Activated CD4-positive, alpha-beta memory T cell treated with anti-CD3 and anti-CD28 coated beads, Interleukin-2, amount 10 ng/mL, durations not matched to agents 7 days and 5 days (primary cell): ENCODE measurements at regions not wholly inside any gene's neighbourhood (a gene's known extent, or its start where the extent isn't known, plus 50 kb on each side); places are given as distances from the start of the nearest gene placed in this dataset.

Experiments
- CTCF ChIA-PET: fragments of 350-600 bp; sonication (Branson Sonifier 250); formaldehyde crosslinking; loops from one replicate; lab custom pipeline; 2021; ENCODE audit warnings: antibody characterized with exemption, inconsistent platforms; lab: Charles Lee
- POLR2A ChIA-PET: fragments of 350-600 bp; sonication (Branson Sonifier 250); formaldehyde crosslinking; loops from one replicate; lab custom pipeline; 2021; ENCODE audit warnings: antibody characterized with exemption; lab: Charles Lee
- DNase-seq: peaks from one replicate; pipeline ENCODE4 v3.0.0-alpha.2; 2020
- H3K27ac Mint-ChIP-seq: one replicate; pipeline ENCODE4 v1.8.0; 2021; ENCODE audit warnings: mild to moderate bottlenecking, mixed read lengths
- H3K27me3 Mint-ChIP-seq: one replicate; pipeline ENCODE4 v1.8.0; 2021; ENCODE audit warnings: mixed read lengths
- H3K36me3 Mint-ChIP-seq: one replicate; pipeline ENCODE4 v1.8.0; 2021; ENCODE audit warnings: low read depth, mixed read lengths
- H3K4me1 Mint-ChIP-seq: one replicate; pipeline ENCODE4 v1.8.0; 2021; ENCODE audit warnings: mixed read lengths
- H3K4me3 Mint-ChIP-seq: one replicate; pipeline ENCODE4 v1.8.0; 2021; ENCODE audit warnings: mild to moderate bottlenecking, mixed read lengths
- H3K9me3 Mint-ChIP-seq: one replicate; pipeline ENCODE4 v1.8.0; 2021; ENCODE audit warnings: mixed read lengths

- peaks cover 2% of the 10 kb centered on the region for H3K27me3 Mint-ChIP-seq
- DNase-seq, result no peak
- no peak overlapping the region for H3K4me3 Mint-ChIP-seq
- peaks cover 5% of the 10 kb centered on the region for H3K4me1 Mint-ChIP-seq
- no peak overlapping the region for H3K27ac Mint-ChIP-seq
- ChIA-PET CTCF (no interaction called here), POLR2A (no interaction called here)
- H3K9me3 Mint-ChIP-seq, result no peaks in the 10 kb centered on the region
- no peaks in the 10 kb centered on the region for H3K36me3 Mint-ChIP-seq
These were observed 259.1 kb upstream of the PLET1 start for GRCh38 chr11:112519751-112520150.

DNA sequence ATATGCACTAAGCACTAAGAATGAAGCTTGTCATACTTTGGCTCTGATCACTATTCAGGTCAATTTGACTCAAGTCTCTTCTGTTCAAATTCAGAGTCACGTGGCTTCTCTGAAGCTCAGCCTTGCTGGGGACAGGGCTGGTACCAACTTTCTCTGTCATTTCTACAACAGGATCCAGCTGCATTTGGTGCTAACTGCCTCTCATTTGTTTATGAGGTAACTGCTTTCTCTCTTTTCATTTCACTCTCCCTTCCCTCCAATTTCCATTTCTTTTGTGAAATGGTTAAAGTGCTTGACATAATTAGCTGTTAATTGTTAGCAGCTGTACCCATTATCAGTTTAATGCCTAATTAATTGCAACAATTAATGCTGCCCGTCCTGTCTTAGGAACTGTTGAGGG lies 259.7 kb upstream of the PLET1 start:
- H3K27ac Mint-ChIP-seq, result no peak overlapping the region
- H3K4me1 Mint-ChIP-seq, result peaks cover 9% of the 10 kb centered on the region
- DNase-seq, result no peak
- ChIA-PET POLR2A (no interaction called here), CTCF (no interaction called here)
- H3K4me3 Mint-ChIP-seq, result no peak overlapping the region
- no peaks in the 10 kb centered on the region for H3K36me3 Mint-ChIP-seq
- peaks cover 2% of the 10 kb centered on the region for H3K27me3 Mint-ChIP-seq
- H3K9me3 Mint-ChIP-seq, result no peaks in the 10 kb centered on the region

DNA sequence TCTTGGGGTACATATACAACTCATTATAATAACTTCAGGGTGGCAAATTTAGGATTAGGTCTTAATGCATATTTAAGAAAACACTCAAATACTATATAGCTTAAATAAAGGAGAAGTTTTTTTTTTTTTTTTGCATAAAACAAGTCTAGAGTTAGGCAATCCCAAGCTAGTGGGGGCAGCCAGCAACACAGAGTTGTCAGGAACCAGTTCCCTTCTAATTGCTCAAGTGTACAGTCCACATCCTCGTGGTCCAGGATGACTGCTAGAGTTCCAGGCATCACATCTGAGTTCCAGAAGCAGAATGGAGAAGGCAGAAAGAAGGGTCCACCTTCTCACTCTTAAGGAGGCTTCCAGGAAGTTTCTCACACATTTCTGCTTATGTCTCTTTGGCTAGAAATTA lies 261.9 kb upstream of the PLET1 start:
- POLR2A ChIA-PET, result no interaction called here
- Mint-ChIP-seq H3K4me3 (no peak overlapping the region), H3K27ac (no peak overlapping the region), H3K4me1 (peaks cover 16% of the 10 kb centered on the region), H3K9me3 (no peaks in the 10 kb centered on the region), H3K36me3 (no peaks in the 10 kb centered on the region), H3K27me3 (peaks cover 6% of the 10 kb centered on the region)
- CTCF ChIA-PET, result no interaction called here
- no peak for DNase-seq

- ChIA-PET POLR2A (no interaction called here), CTCF (no interaction called here)
- Mint-ChIP-seq H3K4me3 (no peak overlapping the region), H3K36me3 (no peaks in the 10 kb centered on the region), H3K27me3 (peaks cover 6% of the 10 kb centered on the region), H3K4me1 (peaks cover 16% of the 10 kb centered on the region), H3K27ac (no peak overlapping the region), H3K9me3 (no peaks in the 10 kb centered on the region)
- no peak for DNase-seq
These were observed 262.4 kb upstream of the PLET1 start for GRCh38 chr11:112523031-112523430.

- no peak overlapping the region for H3K27ac Mint-ChIP-seq
- no peaks in the 10 kb centered on the region for H3K36me3 Mint-ChIP-seq
- H3K4me3 Mint-ChIP-seq, result no peak overlapping the region
- peaks cover 6% of the 10 kb centered on the region for H3K27me3 Mint-ChIP-seq
- POLR2A ChIA-PET, result no interaction called here
- CTCF ChIA-PET, result no interaction called here
- no peak for DNase-seq
- no peaks in the 10 kb centered on the region for H3K9me3 Mint-ChIP-seq
- H3K4me1 Mint-ChIP-seq, result peaks cover 15% of the 10 kb centered on the region
These were observed 262.8 kb upstream of the PLET1 start for GRCh38 chr11:112523477-112523876.

GRCh38 chr11:112523951-112524350 lies 263.3 kb upstream of the PLET1 start:
- DNase-seq, result no peak
- CTCF ChIA-PET, result no interaction called here
- H3K27me3 Mint-ChIP-seq, result peaks cover 6% of the 10 kb centered on the region
- H3K4me3 Mint-ChIP-seq, result no peak overlapping the region
- no peaks in the 10 kb centered on the region for H3K36me3 Mint-ChIP-seq
- H3K9me3 Mint-ChIP-seq, result no peaks in the 10 kb centered on the region
- H3K27ac Mint-ChIP-seq, result no peak overlapping the region
- POLR2A ChIA-PET, result no interaction called here
- peaks cover 15% of the 10 kb centered on the region for H3K4me1 Mint-ChIP-seq

DNA sequence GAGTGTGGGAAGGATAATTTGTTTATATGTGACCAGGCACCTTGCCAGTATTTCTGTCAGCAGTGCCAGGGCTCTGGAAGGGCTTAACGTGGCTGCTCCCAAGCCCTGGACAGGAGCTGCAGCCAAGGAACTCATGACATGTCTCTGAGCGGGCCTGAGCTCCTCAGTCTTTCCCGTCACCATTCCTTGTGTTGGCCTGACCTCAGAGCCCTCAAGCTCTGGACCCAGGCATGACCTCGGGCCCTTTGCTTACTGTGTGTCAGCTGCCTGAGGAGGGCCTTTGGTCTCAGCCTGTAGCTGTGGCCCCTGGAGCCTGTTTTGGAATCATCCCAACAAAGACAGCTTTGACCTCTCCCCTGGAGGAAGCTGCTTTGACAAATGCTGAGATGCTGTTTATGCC lies 264.1 kb upstream of the PLET1 start:
- no peaks in the 10 kb centered on the region for H3K36me3 Mint-ChIP-seq
- no peak overlapping the region for H3K4me3 Mint-ChIP-seq
- H3K9me3 Mint-ChIP-seq, result no peaks in the 10 kb centered on the region
- no peak for DNase-seq
- ChIA-PET POLR2A (no interaction called here), CTCF (no interaction called here)
- H3K27ac Mint-ChIP-seq, result no peak overlapping the region
- H3K4me1 Mint-ChIP-seq, result peaks cover 15% of the 10 kb centered on the region
- peaks cover 6% of the 10 kb centered on the region for H3K27me3 Mint-ChIP-seq

DNA sequence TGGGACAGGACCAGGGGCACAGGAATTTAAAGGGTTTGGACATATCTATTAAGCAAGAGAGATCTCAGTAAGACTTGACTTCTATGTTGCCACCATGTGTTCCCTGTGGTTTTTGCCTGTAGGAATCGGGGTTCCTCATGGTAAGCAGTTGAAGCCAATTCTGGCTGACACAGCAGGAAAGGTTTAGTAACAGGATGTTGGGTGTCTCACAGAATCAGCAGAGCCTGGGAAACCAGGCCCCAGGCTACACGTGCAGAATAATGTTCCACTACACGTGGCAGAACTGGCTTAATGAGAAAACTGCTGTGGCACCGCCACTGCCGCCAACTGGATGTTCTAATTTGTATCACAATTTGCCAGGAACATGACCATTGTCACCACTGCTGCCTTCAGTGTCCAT lies 264.6 kb upstream of the PLET1 start:
- Mint-ChIP-seq H3K4me3 (no peak overlapping the region), H3K27me3 (peaks cover 6% of the 10 kb centered on the region), H3K27ac (no peak overlapping the region), H3K9me3 (no peaks in the 10 kb centered on the region), H3K36me3 (no peaks in the 10 kb centered on the region), H3K4me1 (peaks cover 15% of the 10 kb centered on the region)
- POLR2A ChIA-PET, result no interaction called here
- DNase-seq, result no peak
- CTCF ChIA-PET, result interaction anchor here (1.6 kb wide), 1 partner anchor 31 kb away, joined by 3 read pairs; no protein-coding TSS in a partner anchor

GRCh38 chr11:112525844-112526590 lies 265.4 kb upstream of the PLET1 start:
- Mint-ChIP-seq H3K36me3 (no peaks in the 10 kb centered on the region), H3K27me3 (peaks cover 6% of the 10 kb centered on the region), H3K27ac (no peak overlapping the region), H3K9me3 (no peaks in the 10 kb centered on the region), H3K4me1 (peaks cover 15% of the 10 kb centered on the region), H3K4me3 (no peak overlapping the region)
- POLR2A ChIA-PET, result no interaction called here
- CTCF ChIA-PET, result interaction anchor here (1.6 kb wide), 1 partner anchor 30 kb away, joined by 3 read pairs; no protein-coding TSS in a partner anchor
- no peak for DNase-seq

DNA sequence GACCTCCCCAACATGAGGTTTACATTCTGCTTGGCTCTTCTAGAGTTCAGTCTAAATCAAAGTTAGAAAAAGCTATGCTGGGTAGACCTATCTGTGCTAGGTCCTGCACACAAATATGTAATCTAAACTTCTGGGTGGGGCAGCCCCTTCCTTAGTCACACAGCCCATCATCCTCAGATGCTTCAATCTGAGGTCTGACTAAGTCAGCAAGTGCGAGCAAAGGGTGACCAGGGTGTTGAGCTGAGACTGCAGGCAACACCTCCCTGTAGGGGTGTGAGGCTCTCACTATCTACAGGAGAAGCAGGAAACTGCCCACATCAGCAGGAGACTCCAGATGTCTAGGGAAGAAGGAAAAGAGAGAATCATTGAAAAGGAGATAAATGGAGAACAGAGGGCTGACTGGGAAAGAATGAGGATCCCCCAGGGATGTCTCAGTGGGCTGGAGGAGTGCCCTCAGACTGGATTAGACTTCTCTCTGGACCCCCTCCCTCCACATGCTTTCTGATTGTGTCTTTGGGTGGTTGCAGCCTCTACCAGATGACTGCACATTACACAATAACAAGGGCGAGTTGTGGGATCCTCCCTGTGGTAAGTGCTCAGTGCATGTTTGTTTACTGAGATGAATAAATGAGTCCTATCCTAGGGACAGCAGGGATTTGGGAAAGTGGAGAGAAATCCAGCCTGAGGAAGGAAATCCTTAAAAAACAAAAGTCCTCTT lies 266.2 kb upstream of the PLET1 start:
- ChIA-PET CTCF (interaction anchor here (1.6 kb wide), 1 partner anchor 29 kb away, joined by 3 read pairs; no protein-coding TSS in a partner anchor), POLR2A (no interaction called here)
- Mint-ChIP-seq H3K9me3 (no peaks in the 10 kb centered on the region), H3K4me1 (peaks cover 15% of the 10 kb centered on the region), H3K27ac (no peak overlapping the region), H3K36me3 (no peaks in the 10 kb centered on the region), H3K27me3 (peaks cover 6% of the 10 kb centered on the region), H3K4me3 (no peak overlapping the region)
- DNase-seq, result no peak

GRCh38 chr11:112529071-112529470 lies 268.4 kb upstream of the PLET1 start:
- CTCF ChIA-PET, result no interaction called here
- Mint-ChIP-seq H3K4me1 (peaks cover 15% of the 10 kb centered on the region), H3K27me3 (peaks cover 10% of the 10 kb centered on the region), H3K4me3 (no peak overlapping the region), H3K27ac (no peak overlapping the region), H3K9me3 (no peaks in the 10 kb centered on the region), H3K36me3 (no peaks in the 10 kb centered on the region)
- POLR2A ChIA-PET, result no interaction called here
- no peak for DNase-seq

- Mint-ChIP-seq H3K9me3 (no peaks in the 10 kb centered on the region), H3K4me1 (no peaks in the 10 kb centered on the region), H3K36me3 (no peaks in the 10 kb centered on the region), H3K27ac (no peak overlapping the region), H3K27me3 (peaks cover 16% of the 10 kb centered on the region), H3K4me3 (no peak overlapping the region)
- DNase-seq, result no peak
- ChIA-PET POLR2A (no interaction called here), CTCF (interaction anchor here (1.3 kb wide), 1 partner anchor 23 kb away, joined by 3 read pairs; no protein-coding TSS in a partner anchor)
These were observed 271.8 kb upstream of the PLET1 start for GRCh38 chr11:112532506-112532905.

DNA sequence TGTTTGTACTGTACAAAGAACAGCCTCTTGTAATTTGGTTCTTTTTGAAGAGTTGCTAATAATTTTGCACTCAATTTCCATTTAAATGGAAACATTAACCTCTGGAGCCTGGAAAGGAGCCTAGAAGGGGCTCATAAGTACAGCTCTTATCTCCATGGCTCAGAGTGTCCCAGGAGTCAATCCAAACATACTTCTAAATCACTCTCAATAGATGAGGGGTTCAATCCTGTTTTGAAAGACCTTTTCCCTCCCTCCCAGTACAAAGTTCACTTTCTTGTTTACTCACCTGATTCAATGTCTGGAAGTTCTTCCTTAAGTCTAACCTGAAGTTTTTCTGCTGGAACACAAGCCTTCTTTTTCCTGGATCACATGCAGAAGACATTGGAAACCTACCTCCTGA lies 273.0 kb upstream of the PLET1 start:
- CTCF ChIA-PET, result no interaction called here
- Mint-ChIP-seq H3K4me3 (no peak overlapping the region), H3K27me3 (peaks cover 16% of the 10 kb centered on the region), H3K9me3 (no peaks in the 10 kb centered on the region), H3K36me3 (no peaks in the 10 kb centered on the region), H3K4me1 (no peaks in the 10 kb centered on the region), H3K27ac (no peak overlapping the region)
- no peak for DNase-seq
- POLR2A ChIA-PET, result no interaction called here
